NOMO-1 (cell line): ENCODE measurements at regions not wholly inside any gene's neighbourhood (a gene's known extent, or its start where the extent isn't known, plus 50 kb on each side); places are given as distances from the start of the nearest gene placed in this dataset.

Experiments
- DNase-seq, 2 experiments: peaks; one replicate each; lab custom pipeline; 2025; ENCODE audit not compliant: unreplicated experiment in 2 of 2; lab: John Stamatoyannopoulos, UW

- DNase-seq: peak; percentile 46 to 67
Measured at GRCh38 chr6:40803897-40804702, 216.9 kb upstream of the LRFN2 start.

GRCh38 chr6:40802481-40802880 lies 215.3 kb upstream of the LRFN2 start:
- DNase-seq: no peak

DNA sequence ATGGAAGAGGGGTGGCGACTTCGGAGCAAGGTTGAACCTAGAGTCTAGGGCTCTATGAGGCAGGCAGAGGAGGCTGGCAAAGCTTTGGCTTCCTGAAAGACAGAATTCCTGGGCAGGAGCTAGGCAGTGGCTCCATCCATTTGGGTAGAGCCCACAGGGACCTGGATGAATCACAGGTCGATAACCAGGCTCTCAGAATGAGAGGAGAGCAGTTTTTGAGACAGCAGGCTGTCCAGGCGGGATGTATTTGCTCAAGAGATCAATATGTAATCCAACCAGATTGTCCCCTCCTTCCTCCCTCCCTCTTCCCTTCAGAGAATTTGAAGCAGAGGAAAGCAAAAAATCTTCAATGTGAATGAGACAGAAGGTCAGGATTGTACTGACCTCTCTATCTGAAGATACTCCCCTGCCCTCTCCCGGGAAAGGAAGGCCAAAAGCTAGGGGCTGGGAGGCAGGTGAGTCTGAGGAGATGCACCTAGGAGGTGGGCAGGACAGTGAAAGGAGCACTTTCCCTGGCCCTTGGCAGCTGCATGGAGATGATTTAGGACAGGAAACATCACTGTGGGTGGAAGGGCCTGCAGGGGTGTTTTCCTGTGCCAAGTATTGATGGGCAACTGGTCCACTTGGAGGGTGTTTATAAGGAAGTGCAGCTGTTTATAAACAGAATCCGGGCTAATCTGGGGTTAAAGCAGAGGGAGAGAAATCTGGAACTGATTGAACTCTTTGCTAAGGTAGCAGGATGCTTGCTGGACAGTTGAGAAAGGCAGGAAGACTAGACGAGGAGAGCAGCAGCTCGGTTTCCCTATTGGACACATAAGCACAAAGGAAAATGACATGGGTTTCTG lies 212.4 kb upstream of the LRFN2 start:
- DNase-seq: no peak

DNA sequence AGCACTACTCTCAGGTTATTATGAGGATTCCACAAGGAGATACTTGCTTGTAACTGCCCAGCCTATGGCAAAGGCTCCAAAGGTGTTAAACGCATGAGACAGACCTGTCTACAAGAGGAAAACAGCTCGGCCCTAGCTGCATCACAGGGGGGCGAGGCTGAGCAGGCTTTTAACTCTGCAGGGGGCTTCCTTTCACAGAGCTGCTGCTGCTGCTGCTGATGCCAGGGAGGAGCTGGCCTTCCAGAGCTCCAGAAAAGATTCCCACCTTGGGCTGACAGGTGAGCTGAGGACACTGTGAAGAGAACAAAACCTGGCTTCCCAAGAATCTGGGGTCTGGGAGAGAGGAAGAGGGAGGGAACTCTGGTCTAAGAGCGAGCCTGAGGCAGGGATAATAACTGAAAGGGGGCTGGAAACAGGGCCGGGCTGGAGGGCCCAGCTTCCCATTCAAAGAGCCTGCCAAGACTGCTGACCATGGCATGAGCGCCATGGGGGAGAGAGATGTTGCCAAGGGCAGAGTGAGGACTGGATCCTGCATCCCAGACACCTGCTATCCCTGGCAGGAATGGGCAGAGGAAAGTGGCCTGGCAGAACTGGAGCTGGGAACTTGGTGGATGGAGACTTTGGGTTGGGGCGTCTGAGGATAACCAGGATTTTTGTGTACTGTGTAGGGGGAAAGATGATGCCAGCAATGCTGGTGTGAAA lies 211.1 kb upstream of the LRFN2 start:
- no peak for DNase-seq

DNA sequence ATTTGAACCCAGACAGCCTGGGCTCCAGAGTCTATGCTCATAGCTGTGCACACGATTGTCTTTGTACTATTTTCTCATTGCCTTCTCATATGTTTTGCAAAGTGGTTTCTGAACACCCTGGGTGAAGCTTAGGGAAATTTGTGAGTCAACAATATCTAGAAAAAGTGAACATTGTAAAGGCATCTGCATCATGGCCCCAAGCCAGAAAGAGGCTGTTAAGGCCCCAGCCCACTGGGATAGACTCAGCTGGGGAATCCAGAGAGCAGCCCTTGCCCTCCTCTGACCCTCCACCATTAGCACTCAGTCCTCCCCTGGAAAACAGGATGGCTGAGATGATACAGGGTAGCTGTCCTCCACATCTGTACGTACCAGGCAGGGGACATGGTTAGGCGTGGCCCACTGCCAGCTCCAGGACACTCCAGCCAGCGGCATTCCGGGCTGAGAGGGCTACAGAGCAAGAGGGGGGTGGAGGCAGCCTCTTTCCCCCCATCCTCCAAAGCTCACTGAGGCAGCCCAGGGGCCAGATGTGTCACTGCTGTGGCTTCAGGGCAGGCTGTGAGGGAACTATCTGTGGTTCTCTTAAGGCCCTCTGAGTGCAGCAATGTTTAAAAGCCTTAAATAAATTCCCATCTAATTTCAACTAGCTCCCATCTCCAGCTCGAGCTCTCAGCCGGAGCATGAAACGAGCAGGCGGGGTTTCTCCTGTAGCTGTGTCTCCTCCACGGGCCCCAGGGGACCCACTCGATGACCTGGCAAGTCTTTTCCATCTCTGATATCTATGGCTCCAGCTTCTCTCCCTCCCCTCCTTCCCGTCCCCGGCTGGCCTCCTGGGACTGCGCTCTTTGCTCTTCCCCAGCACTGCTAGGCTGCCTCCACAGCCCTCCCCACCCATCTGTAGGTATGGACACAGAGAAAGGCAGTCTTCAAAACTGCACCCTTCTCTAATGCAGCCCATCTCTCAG lies 209.4 kb upstream of the LRFN2 start:
- no peak for DNase-seq

GRCh38 chr6:40794586-40794985 lies 207.4 kb upstream of the LRFN2 start:
- no peak for DNase-seq

DNA sequence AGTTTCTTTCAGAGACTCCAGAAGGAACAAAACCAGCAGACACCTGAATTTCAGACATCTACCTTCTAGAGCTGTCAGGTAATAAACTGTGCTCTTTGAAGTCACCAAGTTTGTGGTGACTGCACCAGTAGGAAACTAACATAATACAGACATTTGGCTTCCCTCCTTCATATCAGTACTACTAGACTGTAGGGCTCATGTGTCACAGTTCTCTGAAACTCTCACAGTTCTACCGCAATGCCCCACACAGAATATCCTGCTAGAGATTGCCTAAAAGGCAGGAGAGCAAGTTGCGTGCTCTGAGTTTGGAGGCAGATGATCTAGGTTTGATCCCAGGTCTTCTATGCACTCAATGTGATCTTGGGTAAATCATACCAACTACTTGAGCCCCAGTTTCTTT lies 205.0 kb upstream of the LRFN2 start:
- no peak for DNase-seq

DNA sequence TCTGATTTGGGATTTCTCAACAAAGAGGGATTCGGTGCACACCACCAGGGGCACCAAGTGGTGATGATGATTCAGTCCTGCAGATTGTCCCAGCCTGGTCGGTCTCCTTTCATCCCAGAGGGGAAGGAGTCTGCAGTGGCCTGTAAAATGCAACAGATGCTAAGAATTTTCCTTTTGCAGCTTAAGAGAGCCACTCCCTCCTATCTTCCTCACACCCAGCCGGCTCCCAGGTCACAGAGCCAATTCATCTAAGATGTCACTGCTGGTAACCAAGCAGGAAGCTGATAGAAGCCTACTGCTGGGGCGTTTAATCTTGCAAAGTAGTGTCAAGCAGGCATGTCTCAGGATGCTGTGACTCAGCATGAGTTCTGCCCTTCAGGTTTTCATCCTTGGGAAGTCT lies 203.8 kb upstream of the LRFN2 start:
- no peak for DNase-seq

DNA sequence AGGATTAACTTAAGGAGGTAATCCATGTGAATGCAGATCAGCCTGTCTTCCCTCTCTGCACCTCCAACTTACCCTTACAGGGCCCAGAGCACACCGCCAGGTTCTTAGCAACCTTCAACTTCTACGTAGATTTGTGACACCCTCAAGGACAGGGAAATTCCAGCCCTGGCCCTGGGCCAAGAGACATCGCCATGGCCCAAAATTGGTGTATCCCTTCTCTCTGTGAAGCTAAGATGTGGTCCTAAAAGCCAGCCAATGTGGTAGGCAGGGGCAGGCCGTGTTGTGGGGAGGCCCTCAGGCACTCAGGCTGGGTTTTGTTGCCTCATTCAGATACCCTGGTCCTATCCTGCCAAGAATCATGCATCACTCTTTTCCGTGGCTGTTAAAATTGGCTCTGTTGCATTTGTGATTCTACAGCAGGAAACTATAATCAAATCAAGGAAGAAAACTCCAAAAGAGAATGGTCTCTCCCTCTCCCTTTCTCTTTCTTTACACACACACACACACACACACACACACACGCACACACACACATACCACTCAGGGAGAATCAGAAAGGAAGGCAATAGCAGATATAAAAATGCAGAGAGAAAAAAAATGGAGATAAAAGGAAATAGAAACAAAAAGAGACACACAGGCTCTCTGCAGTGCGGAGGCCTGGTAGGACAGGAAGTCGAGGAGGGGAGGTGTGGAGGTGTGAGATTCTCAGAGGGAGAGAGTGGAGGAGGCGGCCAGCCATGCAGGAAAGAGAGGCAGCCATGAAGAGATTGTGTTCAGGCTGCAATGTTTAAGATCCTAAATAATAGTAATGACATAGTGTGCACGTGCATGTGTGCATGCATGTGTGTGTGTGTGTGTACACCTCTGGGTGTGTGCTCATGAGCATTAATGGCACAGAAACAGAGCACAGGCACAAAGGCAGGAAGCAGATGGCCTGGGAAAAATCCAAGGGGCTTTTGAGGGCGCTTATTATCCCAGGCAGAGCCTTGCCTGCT lies 201.8 kb upstream of the LRFN2 start:
- DNase-seq: no peak

DNA sequence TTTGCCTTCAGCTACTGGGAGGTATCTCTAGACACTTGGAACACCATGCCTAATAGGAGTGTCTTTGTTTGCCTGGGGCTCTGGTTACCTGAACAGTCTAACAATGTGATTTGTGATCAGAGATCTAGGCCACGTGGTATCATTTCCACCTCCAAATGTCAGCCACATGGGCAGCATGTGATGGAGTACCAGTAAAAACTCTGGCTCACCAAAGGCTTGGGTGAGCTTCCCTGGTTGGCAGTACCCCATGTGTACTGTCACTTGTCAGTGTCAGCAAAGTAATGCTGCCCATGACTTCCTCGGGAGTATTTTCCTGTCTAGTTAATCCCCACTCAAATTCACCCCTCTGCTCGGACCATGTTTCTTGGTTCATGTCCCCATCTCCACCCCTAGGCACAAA lies 195.2 kb upstream of the LRFN2 start:
- no peak for DNase-seq

DNA sequence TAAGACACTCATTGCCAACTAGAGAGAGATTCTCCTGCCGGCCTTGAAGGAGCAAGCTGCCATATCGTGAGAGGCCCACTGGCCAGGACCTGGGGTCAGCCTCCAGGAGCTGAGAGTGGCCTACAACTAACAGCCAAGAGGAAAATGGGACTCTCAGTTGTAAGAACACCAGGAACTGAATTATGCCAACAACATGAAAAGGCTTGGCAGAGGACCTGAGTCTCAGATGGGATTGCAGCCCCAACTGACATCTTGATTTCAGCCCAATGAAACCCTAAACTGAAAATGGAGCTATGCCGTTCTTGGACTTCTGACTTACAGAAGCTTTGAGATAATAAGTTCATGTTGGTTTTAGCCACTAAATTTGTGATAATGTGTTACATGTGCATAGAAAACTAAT lies 193.5 kb upstream of the LRFN2 start:
- no peak for DNase-seq

DNA sequence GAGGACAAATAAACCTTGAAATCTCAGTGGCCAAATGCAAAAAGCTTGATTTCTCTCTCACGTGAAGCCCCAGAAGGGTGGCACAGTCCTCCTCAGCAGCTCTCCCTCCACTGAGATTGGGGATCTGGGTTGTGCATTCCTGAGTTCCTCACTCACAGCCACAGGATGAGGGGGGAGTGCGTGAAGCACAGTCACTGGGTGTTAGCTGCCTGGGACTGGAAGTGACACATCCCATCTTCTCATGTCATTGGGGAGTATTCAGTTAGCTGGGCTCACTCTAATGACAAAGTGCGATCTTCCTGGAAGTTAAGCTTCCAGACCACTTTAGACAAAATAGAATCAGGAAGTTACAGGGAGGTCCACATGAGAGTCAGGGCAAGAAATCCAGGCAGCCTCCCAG lies 192.2 kb upstream of the LRFN2 start:
- DNase-seq: no peak

DNA sequence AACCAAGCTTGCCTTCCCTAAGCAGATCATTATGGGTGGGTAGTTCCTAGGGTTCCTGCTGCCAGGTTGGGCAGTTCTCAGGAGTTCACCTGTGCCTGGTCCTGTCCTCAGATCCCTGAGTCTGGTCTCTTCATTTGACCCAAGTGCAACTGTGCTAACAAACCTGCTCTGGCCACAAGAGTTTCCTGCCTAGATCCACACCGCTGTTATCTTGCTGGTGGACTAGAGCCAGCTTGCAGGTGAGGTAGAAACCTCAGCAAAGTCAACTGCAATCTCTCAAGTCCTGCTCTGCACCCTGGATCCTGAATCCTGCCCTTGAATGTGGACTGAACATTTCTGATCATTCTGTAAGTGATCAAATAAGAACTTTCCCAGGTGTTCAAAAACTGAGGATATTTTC lies 191.8 kb upstream of the LRFN2 start:
- no peak for DNase-seq

GRCh38 chr6:40778196-40778595 lies 191.0 kb upstream of the LRFN2 start:
- no peak for DNase-seq

- DNase-seq: no peak
Measured at GRCh38 chr6:40774932-40775331, 187.8 kb upstream of the LRFN2 start.

- DNase-seq: no peak
Measured at GRCh38 chr6:40770794-40771193, 183.6 kb upstream of the LRFN2 start.

DNA sequence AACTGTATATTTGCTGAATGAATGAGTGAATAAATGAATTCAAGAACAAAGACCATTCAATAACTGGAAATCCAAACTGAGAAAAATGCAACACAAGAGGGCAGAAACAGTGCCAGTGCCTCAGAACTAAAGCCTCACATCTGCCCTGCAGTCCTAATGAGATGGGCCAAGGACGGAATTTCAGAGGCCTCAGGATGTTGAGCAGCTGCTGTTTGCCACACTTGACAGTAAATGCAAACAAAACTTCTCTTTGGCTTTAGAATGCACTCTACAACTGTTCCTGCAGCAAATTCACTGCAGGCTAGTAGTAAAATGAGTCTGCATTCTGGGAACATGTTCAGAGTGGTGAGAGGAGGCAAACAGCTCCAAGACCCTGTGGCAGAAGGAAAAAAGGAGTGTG lies 177.6 kb upstream of the LRFN2 start:
- no peak for DNase-seq

DNA sequence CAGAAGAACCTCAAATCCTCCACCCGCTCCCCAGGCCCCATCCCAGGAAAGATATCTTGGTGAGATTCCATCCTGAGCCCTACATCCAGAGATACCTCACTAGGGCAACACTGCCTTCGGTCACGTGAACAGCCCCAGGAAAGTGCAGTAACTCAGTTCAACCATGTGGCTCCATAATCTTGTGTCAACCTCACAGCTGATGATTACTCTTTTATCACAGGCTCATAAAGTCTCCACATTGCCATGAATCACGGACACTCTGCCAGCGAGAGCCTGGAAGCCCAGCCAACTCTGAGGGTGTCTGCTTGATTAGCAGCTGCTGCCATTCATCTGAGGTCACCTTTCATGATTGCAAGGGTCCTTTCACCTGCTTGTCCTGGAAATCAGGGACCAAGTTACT lies 175.8 kb upstream of the LRFN2 start:
- no peak for DNase-seq

GRCh38 chr6:40760887-40761286 lies 173.7 kb upstream of the LRFN2 start:
- DNase-seq: no peak
